ENCODE measurements at regions not wholly inside any gene's neighbourhood (a gene's known extent, or its start where the extent isn't known, plus 50 kb on each side); places are given as distances from the start of the nearest gene placed in this dataset.

DNA sequence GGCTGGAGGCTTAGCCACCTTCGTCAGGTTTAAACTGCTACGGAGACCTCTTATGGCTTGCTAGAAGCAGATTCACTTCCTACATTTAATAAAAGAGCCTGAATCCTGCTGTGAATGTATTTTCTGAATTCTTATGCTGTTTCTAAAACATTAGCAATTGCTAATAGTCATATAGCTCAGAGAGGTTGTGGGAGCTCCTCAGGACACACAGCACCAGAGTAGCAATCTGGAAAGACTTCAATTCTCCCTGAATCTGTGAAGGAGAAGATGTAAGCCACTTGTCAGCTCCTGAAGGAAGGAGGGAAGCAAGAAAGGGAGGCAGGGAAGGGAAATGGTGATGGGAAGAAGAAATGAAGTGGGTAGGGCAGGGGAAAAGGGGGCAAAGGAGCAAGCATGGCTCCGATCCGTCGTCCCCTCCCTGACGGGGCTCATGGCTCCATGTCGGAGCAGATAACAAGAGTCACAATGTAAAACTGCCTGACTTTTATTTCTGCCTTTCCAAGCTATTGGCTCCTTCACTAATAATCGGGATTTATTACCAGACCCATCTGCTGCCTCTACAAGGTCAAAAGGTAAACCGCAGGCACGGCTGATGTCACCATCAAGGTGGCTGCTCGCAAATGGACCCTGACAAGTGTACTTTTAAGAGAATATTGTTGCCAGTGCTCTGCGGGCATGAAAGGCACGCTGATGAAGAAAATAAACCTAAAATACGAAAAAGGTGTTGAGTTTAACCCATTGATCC lies 656.0 kb upstream of the SALL3 start:
- DNase-seq (ENCODE audit: low read depth) = no peak
- H3K4me3 ChIP-seq (ENCODE audit: low read depth, low read length) = no peak overlapping the region
- TF ChIP-seq CTCF (conservative IDR thresholded peaks at IDR 0.05; ENCODE audit: low read depth, low read length) = no peak

DNA sequence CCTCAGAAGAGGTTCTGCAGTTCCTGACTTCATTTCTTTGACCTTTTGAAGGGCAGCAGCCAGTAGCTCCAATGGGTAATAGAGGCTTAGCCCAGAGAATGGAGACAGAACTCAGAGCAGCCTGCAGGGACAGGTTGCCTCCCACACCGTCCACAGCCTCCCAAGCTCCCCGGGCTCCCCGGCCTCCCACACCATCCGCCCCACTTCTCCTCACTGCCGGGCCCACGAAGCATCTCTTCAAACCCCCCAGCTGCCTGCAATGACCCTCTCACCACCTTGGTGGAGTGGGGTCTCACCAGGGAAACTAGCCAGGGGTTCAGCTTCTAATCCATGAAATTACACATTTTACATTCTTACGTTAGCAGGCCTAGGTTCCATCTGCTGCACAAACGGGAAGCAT lies 652.0 kb upstream of the SALL3 start:
- no peak for DNase-seq (ENCODE audit: low read depth)
- no peak for TF ChIP-seq CTCF (conservative IDR thresholded peaks at IDR 0.05; ENCODE audit: low read depth, low read length)
- no peak overlapping the region for H3K4me3 ChIP-seq (ENCODE audit: low read depth, low read length)

DNA sequence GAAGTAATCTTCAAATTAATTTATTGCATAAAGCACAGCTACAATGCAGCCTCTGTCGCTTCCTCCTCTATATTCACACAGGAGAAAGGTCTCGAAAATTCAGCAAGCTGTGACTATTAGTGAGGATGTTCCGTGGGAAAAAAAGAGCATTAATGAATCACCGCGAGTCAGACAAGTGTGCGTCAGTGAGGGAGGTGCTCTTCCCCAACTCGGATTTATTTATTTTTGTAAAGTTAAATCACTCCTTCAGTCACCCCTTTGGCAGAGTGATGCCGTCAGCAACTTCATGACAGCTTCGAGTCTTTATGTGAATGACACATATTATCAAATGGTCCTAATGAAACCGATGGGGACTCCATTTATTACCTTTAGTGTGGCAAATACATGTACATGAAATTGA lies 648.9 kb upstream of the SALL3 start:
- DNase-seq (ENCODE audit: low read depth) = no peak
- no peak overlapping the region for H3K4me3 ChIP-seq (ENCODE audit: low read depth, low read length)
- TF ChIP-seq CTCF (conservative IDR thresholded peaks at IDR 0.05; ENCODE audit: low read depth, low read length) = no peak

GRCh38 chr18:78352910-78353309 lies 626.7 kb upstream of the SALL3 start:
- no peak for DNase-seq (ENCODE audit: low read depth)
- no peak for TF ChIP-seq CTCF (conservative IDR thresholded peaks at IDR 0.05; ENCODE audit: low read depth, low read length)
- no peak overlapping the region for H3K4me3 ChIP-seq (ENCODE audit: low read depth, low read length)

- TF ChIP-seq CTCF (conservative IDR thresholded peaks at IDR 0.05; ENCODE audit: low read depth, low read length) = no peak
- H3K4me3 ChIP-seq (ENCODE audit: low read depth, low read length) = no peak overlapping the region
- no peak for DNase-seq (ENCODE audit: low read depth)
Observed at GRCh38 chr18:78362198-78362597, 617.4 kb upstream of the SALL3 start.

DNA sequence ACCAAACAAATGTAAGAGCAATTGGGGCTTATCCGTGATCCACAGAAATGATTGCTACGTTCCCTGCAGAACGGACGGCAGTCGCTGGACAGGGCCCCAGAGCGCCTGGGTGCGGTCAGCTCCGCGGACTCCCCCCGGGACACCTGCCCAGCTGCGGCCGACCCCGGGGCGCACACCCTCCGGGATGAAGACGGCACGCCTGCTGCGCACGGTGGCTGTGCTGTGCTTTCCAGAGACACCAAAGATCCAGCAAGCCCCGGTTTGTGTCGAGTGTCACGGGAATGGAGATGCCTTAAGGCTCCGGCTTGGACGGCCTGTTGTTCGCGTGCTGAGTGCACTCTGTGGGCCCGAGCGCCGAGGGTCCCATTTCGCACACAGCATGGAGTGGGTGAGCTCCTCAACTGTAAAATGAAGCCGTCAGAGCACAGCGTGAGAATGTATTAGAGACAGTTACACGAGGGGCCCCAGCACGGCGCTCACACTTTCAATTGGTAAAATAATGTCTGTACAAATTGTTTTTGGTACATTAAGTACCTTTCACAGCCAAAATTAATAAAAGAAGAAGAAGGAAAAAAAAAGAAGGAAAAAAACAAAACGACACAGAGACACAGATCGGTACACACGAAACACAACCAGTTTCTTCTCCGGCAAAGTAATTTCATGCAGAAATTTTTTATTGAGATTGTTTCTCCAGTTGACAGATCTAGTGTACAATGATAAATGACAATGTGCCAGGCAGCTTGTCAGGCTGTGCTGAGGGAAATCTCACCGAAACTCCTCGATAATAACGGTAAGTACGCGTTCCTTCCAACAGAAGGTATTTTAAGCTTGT lies 615.8 kb upstream of the SALL3 start:
- no peak for TF ChIP-seq CTCF (conservative IDR thresholded peaks at IDR 0.05; ENCODE audit: low read depth, low read length)
- DNase-seq (ENCODE audit: low read depth) = no peak
- no peak overlapping the region for H3K4me3 ChIP-seq (ENCODE audit: low read depth, low read length)
